HepG2 (cell line): ENCODE measurements at regions not wholly inside any gene's neighbourhood (a gene's known extent, or its start where the extent isn't known, plus 50 kb on each side); places are given as distances from the start of the nearest gene placed in this dataset.

Experiments
- ATAC-seq: fragments of 200-7000 bp; cut with Tn5 transposase; 3 replicates; pipeline ENCODE4 v1.9.1; 2020; ENCODE audit warnings: mild to moderate bottlenecking, moderate library complexity
- BruUV-seq: library from RNA; stranded (reverse); fragments of 400-500 nt; replicated peaks from 2 replicates; lab custom pipeline; 2021; lab: Mats Ljungman, UMichigan
- CTCF ChIA-PET: fragments of 300-600 bp; formaldehyde crosslinking; extraction: SDS; loops from one replicate; lab custom pipeline; 2021; ENCODE audit warnings: low total read pairs, inconsistent platforms, low intra/inter-chr PET ratio; lab: Yijun Ruan, JAX
- POLR2A ChIA-PET: fragments of 350-600 bp; sonication (Branson Sonifier 250); formaldehyde crosslinking; loops from one replicate; lab custom pipeline; 2020; ENCODE audit warnings: antibody characterized with exemption, inconsistent platforms; lab: Yijun Ruan, JAX
- DNase-seq: peaks from one replicate; pipeline ENCODE4 v3.0.0-alpha.2; 2015; ENCODE audit warnings: low spot score
- FAIRE-seq: peaks from 3 replicates; lab custom pipeline; 2011; peaks lifted over from hg19 to GRCh38; lab: Jason Lieb, UNC
- H2AFZ ChIP-seq: one replicate; pipeline ENCODE4 v1.6.1; 2011; ENCODE audit warnings: low read length, inconsistent platforms
- H3K27ac ChIP-seq: fragments of 300-600 bp; 3 replicates; pipeline ENCODE4 v1.8.0; 2011; ENCODE audit warnings: mixed run types, mild to moderate bottlenecking, mixed read lengths, low read length, inconsistent platforms; ENCODE audit not compliant: insufficient read depth; ENCODE audit errors: extremely low read length
- H3K27me3 ChIP-seq, 2 experiments: fragments of 200-600 bp in 1 of 2; 2 replicates in 1 of 2; 3 replicates in 1 of 2; pipeline versions ENCODE4 v1.6.0 to v1.8.0; 2011; ENCODE audit warnings: low read length in 2 of 2, mild to moderate bottlenecking in 2 of 2, moderate library complexity in 2 of 2, inconsistent platforms in 1 of 2; ENCODE audit not compliant: insufficient read depth in 2 of 2, control insufficient read depth in 1 of 2
- H3K36me3 ChIP-seq, 2 experiments: fragments of 200-600 bp in 1 of 2; replicated peaks in 1 of 2; 2 replicates in 1 of 2; 3 replicates in 1 of 2; pipeline versions ENCODE4 v1.5.1 to v1.8.0; 2011; ENCODE audit warnings: low read length in 2 of 2, inconsistent platforms in 1 of 2; ENCODE audit not compliant: insufficient read depth in 2 of 2, control insufficient read depth in 1 of 2
- H3K4me1 ChIP-seq: 2 replicates; pipeline ENCODE4 v1.5.1; 2012; ENCODE audit warnings: low read length, inconsistent platforms; ENCODE audit not compliant: insufficient read depth
- H3K4me2 ChIP-seq: 2 replicates; pipeline ENCODE4 v1.6.0; 2011; ENCODE audit warnings: low read depth, low read length, inconsistent platforms
- H3K4me3 ChIP-seq, 3 experiments: fragments of 200-600 bp in 1 of 3; sonication (generic), shearing (Covaris generic) in 1 of 3; replicated peaks in 1 of 3; 2 replicates each; pipeline ENCODE4 v1.5.1; 2011 to 2016; ENCODE audit warnings: low read length in 3 of 3, inconsistent platforms in 2 of 3, low read depth in 2 of 3, mild to moderate bottlenecking in 2 of 3, control low read depth in 1 of 3, mixed read lengths in 1 of 3; ENCODE audit not compliant: insufficient read depth in 1 of 3
- H3K79me2 ChIP-seq: one replicate; pipeline ENCODE4 v1.6.1; 2011; ENCODE audit warnings: low read length, inconsistent platforms; ENCODE audit not compliant: insufficient read depth
- H3K9ac ChIP-seq: 2 replicates; pipeline ENCODE4 v1.6.0; 2011; ENCODE audit warnings: mild to moderate bottlenecking, low read depth, low read length, inconsistent platforms; ENCODE audit not compliant: insufficient read depth
- H3K9me3 ChIP-seq: 2 replicates; pipeline ENCODE4 v1.5.1; 2012; ENCODE audit warnings: mild to moderate bottlenecking, low read length
- H4K20me1 ChIP-seq: 2 replicates; pipeline ENCODE4 v1.6.0; 2011; ENCODE audit warnings: inconsistent platforms, mild to moderate bottlenecking, low read length, moderate library complexity; ENCODE audit not compliant: insufficient read depth
- ARID5B ChIP-seq: IDR thresholded peaks from 2 replicates; pipeline ENCODE4 v1.4.0; 2020; ENCODE audit warnings: mild to moderate bottlenecking, missing genetic modification reagents
- FOSL2 ChIP-seq: sonication (generic); formaldehyde crosslinking; IDR thresholded peaks from 2 replicates; pipeline ENCODE4 v1.4.0; 2020; ENCODE audit warnings: missing genetic modification reagents
- GATAD2A ChIP-seq: IDR thresholded peaks from 2 replicates; pipeline ENCODE4 v1.6.1; 2016
- MEIS2 ChIP-seq: sonication (generic); formaldehyde crosslinking; IDR thresholded peaks from 2 replicates; pipeline ENCODE4 v1.9.0; 2021; ENCODE audit warnings: mild to moderate bottlenecking, missing genetic modification reagents
- NFYB ChIP-seq: sonication (generic); formaldehyde crosslinking; IDR thresholded peaks from 2 replicates; pipeline ENCODE4 v1.4.0; 2020; ENCODE audit warnings: missing genetic modification reagents
- RARA ChIP-seq: IDR thresholded peaks from 2 replicates; pipeline ENCODE4 v1.6.1; 2016; ENCODE audit warnings: missing genetic modification reagents, missing compliant biosample characterization
- TEAD3 ChIP-seq: optimal IDR thresholded peaks from 2 replicates; pipeline ENCODE3; 2016; ENCODE audit warnings: borderline replicate concordance
- ZBTB8A ChIP-seq: sonication (generic); formaldehyde crosslinking; IDR thresholded peaks from 2 replicates; pipeline ENCODE4 v1.4.0; 2020; ENCODE audit warnings: mild to moderate bottlenecking, low read depth, missing genetic modification reagents, borderline replicate concordance
- ZNF644 ChIP-seq: IDR thresholded peaks from 2 replicates; pipeline ENCODE4 v1.6.1; 2016; ENCODE audit warnings: low read depth
- WGBS: methylation state at CpG from one replicate; pipeline ENCODE4 v1.1.6; 2017; ENCODE audit warnings: low lambda C conversion rate; 5-methylcytosine and 5-hydroxymethylcytosine counted together
- in situ Hi-C: cut with HindIII; loops from 2 replicates; pipeline ENCODE4 v1.10.0; 2017; ENCODE audit warnings: low pct_unique_long_range_greater_than_20kb; ENCODE audit not compliant: extremely low pct_ligation_motif_present
- intact Hi-C: fragments of 100-400 bp; cut with micrococcal nuclease; formaldehyde crosslinking; loops from one replicate; pipeline ENCODE4 v1.10.0; 2022; ENCODE audit not compliant: unreplicated experiment

- DNase-seq, result peak; percentile 64
- Histone ChIP-seq H3K4me3 (no peak overlapping the region), H3K9ac (no peak overlapping the region), H3K36me3 (no peaks in the 10 kb centered on the region), H2AFZ (no peak overlapping the region), H3K79me2 (no peaks in the 10 kb centered on the region)
- intact Hi-C loops, result no loop called here
- in situ Hi-C loops, result no loop called here
- no TSS peak for BruUV-seq
- TF ChIP-seq MEIS2, result no peak
- peak; percentile 20 for TF ChIP-seq TEAD3 (CRISPR knock-in tag)
- TF ChIP-seq ZNF644 (CRISPR knock-in tag), result peak; percentile 35; the same call in 1 of the 2 replicates
- TF ChIP-seq FOSL2 (CRISPR knock-in tag), result peak; percentile 85
- TF ChIP-seq ZBTB8A (CRISPR knock-in tag), result no peak
- TF ChIP-seq NFYB (CRISPR knock-in tag), result 0 out of 2 replicates have a peak, but pooled peaks have one; percentile 15
- 0 out of 2 replicates have a peak, but pooled peaks have one; percentile 28 for TF ChIP-seq GATAD2A (CRISPR knock-in tag)
- 0 out of 2 replicates have a peak, but pooled peaks have one; percentile 7 for TF ChIP-seq RARA
- TF ChIP-seq ARID5B (CRISPR knock-in tag), result 0 out of 2 replicates have a peak, but pooled peaks have one; percentile 31
- TF ChIP-seq, all 625 proteins: peak for 7
- H3K9me3 ChIP-seq, result no peaks in the 10 kb centered on the region
- WGBS, result 67% methylated on average over 2 of the region's 2 CpGs
- H3K4me1 ChIP-seq, result peaks cover 33% of the 10 kb centered on the region
- POLR2A ChIA-PET, result no interaction called here
- H3K27ac ChIP-seq, result no peak overlapping the region
- H4K20me1 ChIP-seq, result no peaks in the 10 kb centered on the region
- CTCF ChIA-PET, result no interaction called here
- H3K4me2 ChIP-seq, result no peak overlapping the region
- H3K27me3 ChIP-seq, result no peaks in the 10 kb centered on the region
- peak; percentile 60; the same call in 2 of the 3 replicates for ATAC-seq
- no peak for FAIRE-seq
These were observed 206.8 kb upstream of the SOX4 start for GRCh38 chr6:21386744-21387143.
